Upper lobe of left lung (tissue), 6 donors: ENCODE measurements at regions not wholly inside any gene's neighbourhood (a gene's known extent, or its start where the extent isn't known, plus 50 kb on each side); places are given as distances from the start of the nearest gene placed in this dataset.

ENCODE experiments used
- ATAC-seq, 2 donors: fragments of 200-7000 bp; cut with Tn5 transposase; one replicate each; pipeline ENCODE4 v1.9.1; 2022; ENCODE audit warnings: mild to moderate bottlenecking in 2 of 2, moderate library complexity in 2 of 2; ENCODE audit not compliant: low FRiP score in 2 of 2
- DNase-seq, 2 donors: peaks; one replicate each; pipeline ENCODE4 v3.0.0-alpha.2; 2019 to 2020
- H3K27ac ChIP-seq, 4 donors: fragments of 200-600 bp; sonication (generic); one replicate each; pipeline ENCODE4 v1.5.1; 2016 to 2019
- H3K27me3 ChIP-seq, 4 donors: fragments of 200-600 bp; sonication (generic); one replicate each; pipeline ENCODE4 v1.5.1; 2017 to 2019
- H3K36me3 ChIP-seq, 4 donors: fragments of 200-600 bp; sonication (generic); one replicate each; pipeline ENCODE4 v1.5.1; 2016 to 2019
- H3K4me1 ChIP-seq, 4 donors: fragments of 200-600 bp; sonication (generic); one replicate each; pipeline ENCODE4 v1.5.1; 2018 to 2019
- H3K4me3 ChIP-seq, 4 donors: fragments of 200-600 bp; sonication (generic); one replicate each; pipeline ENCODE4 v1.5.1; 2017 to 2019; ENCODE audit warnings: mild to moderate bottlenecking in 2 of 4, moderate library complexity in 1 of 4
- H3K9me3 ChIP-seq, 4 donors: fragments of 200-600 bp; sonication (generic); one replicate each; pipeline ENCODE4 v1.5.1; 2018 to 2019
- EP300 ChIP-seq, 4 donors: sonication (generic); formaldehyde crosslinking; IDR thresholded peaks; one replicate each; pipeline ENCODE4 v1.5.1; 2017; ENCODE audit warnings: antibody characterized with exemption in 4 of 4, control low read depth in 2 of 4
- POLR2A ChIP-seq, 4 donors: fragments of 450-650 bp; IDR thresholded peaks; one replicate each; pipeline ENCODE4 v1.5.1; 2016 to 2017; ENCODE audit warnings: antibody characterized with exemption in 4 of 4, mild to moderate bottlenecking in 2 of 4
- POLR2AphosphoS5 ChIP-seq, 2 donors: sonication (generic); formaldehyde crosslinking; IDR thresholded peaks; one replicate each; pipeline ENCODE4 v1.5.1; 2017; ENCODE audit warnings: antibody characterized with exemption in 2 of 2
- WGBS, 2 donors: methylation state at CpG; one replicate each; pipeline ENCODE4 v1.1.5; 2017 to 2018; 5-methylcytosine and 5-hydroxymethylcytosine counted together
- TF ChIP-seq, protein P1 (sequence below), 6 experiments: fragments of 450-650 bp in 4 of 6; fragments of 200-600 bp in 2 of 6; sonication (generic) in 2 of 6; IDR thresholded peaks; one replicate each; pipeline ENCODE4 v1.5.1; 2016 to 2019; ENCODE audit warnings: antibody characterized with exemption in 6 of 6
- donor health status: DM: no; HTN: no; CAD: no; lungs with moderate emphysema.
- donor health status: DM: no; HTN: yes; CAD: no; lungs with severe emphysema.

DNA sequence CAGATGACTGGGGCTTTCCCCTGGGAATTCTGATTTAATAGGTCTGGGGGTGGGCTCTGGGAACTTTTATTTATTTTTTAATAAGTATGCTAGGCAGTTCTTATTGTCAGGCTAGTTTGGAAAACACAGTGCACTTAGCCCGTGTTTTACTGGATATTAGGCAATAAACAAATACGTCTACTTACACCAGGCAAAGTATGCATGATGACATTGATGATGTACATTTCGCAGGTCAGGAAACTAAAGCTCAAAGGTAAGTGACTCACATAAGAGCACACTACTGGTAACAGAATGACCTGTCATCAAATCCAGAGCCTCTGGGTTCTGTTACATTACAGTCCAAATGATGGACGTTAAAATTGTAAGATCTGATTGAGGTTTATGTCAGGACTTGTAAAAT, 144.4 kb upstream of the EXOC2 start:
- Histone ChIP-seq H3K4me3 (no peak overlapping the region), H3K27me3 (no peaks in the 10 kb centered on the region), H3K36me3 (no peaks in the 10 kb centered on the region), H3K9me3 (no peaks in the 10 kb centered on the region), H3K27ac (no peak overlapping the region), H3K4me1 (peaks cover 0 to 5% (median 4%) of the 10 kb centered on the region in 4 donors)
- WGBS, 2 donors, result 74 to 83% methylated on average over 4 of the region's 4 CpGs
- ATAC-seq (no peak), DNase-seq (no peak)
- TF ChIP-seq POLR2AphosphoS5 (IDR thresholded peaks at IDR 0.05) (no peak), EP300 (IDR thresholded peaks at IDR 0.05) (no peak), POLR2A (IDR thresholded peaks at IDR 0.05) (no peak)
- TF ChIP-seq, protein P1, sequence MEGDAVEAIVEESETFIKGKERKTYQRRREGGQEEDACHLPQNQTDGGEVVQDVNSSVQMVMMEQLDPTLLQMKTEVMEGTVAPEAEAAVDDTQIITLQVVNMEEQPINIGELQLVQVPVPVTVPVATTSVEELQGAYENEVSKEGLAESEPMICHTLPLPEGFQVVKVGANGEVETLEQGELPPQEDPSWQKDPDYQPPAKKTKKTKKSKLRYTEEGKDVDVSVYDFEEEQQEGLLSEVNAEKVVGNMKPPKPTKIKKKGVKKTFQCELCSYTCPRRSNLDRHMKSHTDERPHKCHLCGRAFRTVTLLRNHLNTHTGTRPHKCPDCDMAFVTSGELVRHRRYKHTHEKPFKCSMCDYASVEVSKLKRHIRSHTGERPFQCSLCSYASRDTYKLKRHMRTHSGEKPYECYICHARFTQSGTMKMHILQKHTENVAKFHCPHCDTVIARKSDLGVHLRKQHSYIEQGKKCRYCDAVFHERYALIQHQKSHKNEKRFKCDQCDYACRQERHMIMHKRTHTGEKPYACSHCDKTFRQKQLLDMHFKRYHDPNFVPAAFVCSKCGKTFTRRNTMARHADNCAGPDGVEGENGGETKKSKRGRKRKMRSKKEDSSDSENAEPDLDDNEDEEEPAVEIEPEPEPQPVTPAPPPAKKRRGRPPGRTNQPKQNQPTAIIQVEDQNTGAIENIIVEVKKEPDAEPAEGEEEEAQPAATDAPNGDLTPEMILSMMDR (IDR thresholded peaks at IDR 0.05), result no peak

DNA sequence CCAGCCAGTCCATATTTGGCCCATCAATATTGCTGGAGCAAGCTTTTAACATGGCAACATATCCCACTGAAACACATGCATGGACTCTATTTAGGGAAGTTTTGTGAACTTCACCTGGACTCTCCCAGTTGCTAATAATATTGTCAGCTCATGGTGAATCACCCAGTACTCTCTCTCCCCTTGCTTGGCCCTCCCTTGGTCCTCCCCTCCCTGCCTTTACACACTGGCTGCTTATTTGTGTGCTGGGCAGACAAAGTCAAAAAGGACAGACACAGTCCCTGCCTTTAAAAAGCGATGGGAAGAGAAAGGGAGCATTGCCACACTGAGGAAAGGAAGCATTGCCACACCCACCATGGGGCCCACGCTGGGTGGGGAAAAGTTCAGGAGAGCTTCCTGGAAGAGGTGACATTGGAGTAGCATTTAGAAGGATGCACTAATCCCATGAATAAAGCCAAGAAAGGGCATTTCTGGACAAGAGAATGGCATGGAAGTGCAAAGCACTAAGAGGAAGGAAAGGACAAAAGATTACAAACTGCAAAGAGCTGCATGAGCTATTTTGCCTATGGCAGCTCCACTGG, 143.4 kb upstream of the EXOC2 start:
- Histone ChIP-seq H3K4me3 (no peak overlapping the region), H3K36me3 (no peaks in the 10 kb centered on the region), H3K9me3 (peaks cover 0 to 6% (median 0%) of the 10 kb centered on the region in 4 donors), H3K4me1 (peaks cover 0 to 3% (median 0%) of the 10 kb centered on the region in 4 donors), H3K27ac (no peak overlapping the region), H3K27me3 (no peaks in the 10 kb centered on the region)
- no peak for ATAC-seq
- TF ChIP-seq POLR2A (IDR thresholded peaks at IDR 0.05) (no peak), POLR2AphosphoS5 (IDR thresholded peaks at IDR 0.05) (no peak), EP300 (IDR thresholded peaks at IDR 0.05) (no peak)
- TF ChIP-seq, protein P1 (IDR thresholded peaks at IDR 0.05), result no peak
- 76 to 81% methylated on average over 2 of the region's 2 CpGs for WGBS, 2 donors
- no peak for DNase-seq

DNA sequence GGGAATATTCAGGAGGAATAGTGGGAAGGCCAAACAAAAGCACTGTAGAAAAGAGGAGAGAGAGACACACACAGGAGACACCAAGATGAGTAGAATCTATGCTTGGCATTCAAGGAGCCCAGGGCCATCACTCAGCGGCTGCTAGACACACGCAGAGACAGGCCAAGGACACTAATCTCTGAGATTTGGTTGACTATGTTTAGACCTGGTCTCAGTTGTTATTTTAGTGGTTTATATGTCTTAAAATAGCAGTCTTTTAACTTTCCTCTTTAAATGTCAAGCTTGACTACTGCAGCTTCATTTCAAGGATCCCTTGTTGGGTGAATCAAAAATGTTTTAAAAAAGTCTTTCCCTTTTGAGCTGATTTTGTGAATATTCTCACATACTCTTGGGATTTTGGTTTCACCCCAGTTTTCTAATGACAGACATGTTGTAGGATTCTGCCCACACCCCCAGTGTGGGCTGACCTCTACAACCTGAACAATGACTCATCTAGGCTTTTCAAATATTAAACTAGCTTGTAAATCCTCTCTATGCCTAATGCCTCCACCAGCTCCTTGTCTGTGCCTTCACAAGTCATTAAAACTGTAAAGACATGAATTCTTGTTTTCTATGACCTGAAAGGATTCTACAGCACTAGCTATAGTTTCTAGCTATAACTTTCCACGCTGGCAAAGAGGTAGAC, 142.7 kb upstream of the EXOC2 start:
- DNase-seq, result no peak
- no peak for ATAC-seq
- no peaks in the 10 kb centered on the region for H3K36me3 ChIP-seq
- 84 to 90% methylated on average over 3 of the region's 3 CpGs for WGBS, 2 donors
- H3K9me3 ChIP-seq, result peaks cover 0 to 6% (median 0%) of the 10 kb centered on the region in 4 donors
- TF ChIP-seq, protein P1 (IDR thresholded peaks at IDR 0.05), result no peak
- TF ChIP-seq POLR2A (IDR thresholded peaks at IDR 0.05) (no peak), EP300 (IDR thresholded peaks at IDR 0.05) (no peak), POLR2AphosphoS5 (IDR thresholded peaks at IDR 0.05) (no peak)
- no peak overlapping the region for H3K27ac ChIP-seq
- no peak overlapping the region for H3K4me3 ChIP-seq
- H3K4me1 ChIP-seq, result peaks cover 0 to 3% (median 0%) of the 10 kb centered on the region in 4 donors
- H3K27me3 ChIP-seq, result no peaks in the 10 kb centered on the region

DNA sequence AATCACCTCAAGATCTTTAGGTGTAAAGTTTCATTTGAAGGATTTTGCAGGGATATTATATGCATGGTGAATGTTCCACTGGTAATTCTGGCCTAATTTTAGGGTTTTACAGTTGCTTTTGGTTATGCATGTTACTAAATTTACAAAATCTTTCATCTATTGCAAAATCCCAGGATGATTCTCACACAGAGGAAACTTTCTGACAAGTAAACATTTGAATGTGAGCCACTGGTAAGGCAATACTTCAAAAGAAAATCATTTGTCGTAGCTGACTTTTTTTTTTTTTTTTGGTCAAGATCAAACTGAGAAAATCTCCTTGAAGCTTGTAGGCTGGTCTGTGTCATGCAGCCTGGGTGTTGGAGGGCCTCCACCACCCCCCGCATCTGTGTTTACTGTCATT, 141.9 kb upstream of the EXOC2 start:
- Histone ChIP-seq H3K9me3 (peaks cover 0 to 6% (median 0%) of the 10 kb centered on the region in 4 donors), H3K4me3 (no peak overlapping the region), H3K36me3 (no peaks in the 10 kb centered on the region), H3K27ac (no peak overlapping the region), H3K27me3 (no peaks in the 10 kb centered on the region), H3K4me1 (peaks cover 0 to 3% (median 0%) of the 10 kb centered on the region in 4 donors)
- TF ChIP-seq POLR2A (IDR thresholded peaks at IDR 0.05), result no peak
- TF ChIP-seq EP300 (IDR thresholded peaks at IDR 0.05), result no peak
- TF ChIP-seq POLR2AphosphoS5 (IDR thresholded peaks at IDR 0.05), result no peak
- TF ChIP-seq, protein P1 (IDR thresholded peaks at IDR 0.05), result no peak
- no peak for ATAC-seq
- WGBS, 2 donors, result 67 to 71% methylated on average over 2 of the region's 2 CpGs
- no peak for DNase-seq
